MM.1S (cell line): ENCODE measurements at regions not wholly inside any gene's neighbourhood (a gene's known extent, or its start where the extent isn't known, plus 50 kb on each side); places are given as distances from the start of the nearest gene placed in this dataset.

ENCODE experiments used
- DNase-seq: peaks from one replicate; pipeline ENCODE4 v3.0.0-alpha.2; 2015
- H2AFZ ChIP-seq: fragments of 300-600 bp; sonication (generic); 2 replicates; pipeline ENCODE4 v1.6.0; 2016; ENCODE audit warnings: antibody characterized with exemption, low read length
- H3F3A ChIP-seq: fragments of 300-600 bp; sonication (generic); 2 replicates; pipeline ENCODE4 v1.6.1; 2016; ENCODE audit warnings: mild to moderate bottlenecking, antibody characterized with exemption, low read length, moderate library complexity, mixed read lengths; ENCODE audit not compliant: insufficient read depth
- H3K27ac ChIP-seq: fragments of 300-600 bp; sonication (generic); 2 replicates; pipeline ENCODE4 v1.5.1; 2016; ENCODE audit warnings: mild to moderate bottlenecking, low read length
- H3K27me3 ChIP-seq: fragments of 300-600 bp; sonication (generic); replicated peaks from 2 replicates; pipeline ENCODE4 v1.6.0; 2016; ENCODE audit warnings: low read length; ENCODE audit not compliant: insufficient read depth
- H3K36me3 ChIP-seq: fragments of 300-600 bp; sonication (generic); replicated peaks from 2 replicates; pipeline ENCODE4 v1.6.1; 2016; ENCODE audit warnings: mild to moderate bottlenecking, low read length, mixed read lengths; ENCODE audit not compliant: insufficient read depth
- H3K4me1 ChIP-seq: fragments of 300-600 bp; sonication (generic); 2 replicates; pipeline ENCODE4 v1.6.1; 2016; ENCODE audit warnings: low read length, mixed read lengths
- H3K4me2 ChIP-seq: fragments of 300-600 bp; sonication (generic); 2 replicates; pipeline ENCODE4 v1.6.0; 2016; ENCODE audit warnings: low read depth, low read length
- H3K4me3 ChIP-seq: fragments of 300-600 bp; sonication (generic); 2 replicates; pipeline ENCODE4 v1.5.1; 2016; ENCODE audit warnings: low read length, mixed read lengths
- H3K79me2 ChIP-seq: fragments of 300-600 bp; sonication (generic); 2 replicates; pipeline ENCODE4 v1.6.1; 2016; ENCODE audit warnings: mixed run types, low read length, mixed read lengths
- H3K9ac ChIP-seq: fragments of 300-600 bp; sonication (generic); 2 replicates; pipeline ENCODE4 v1.6.1; 2016; ENCODE audit warnings: low read length, mixed read lengths
- H3K9me2 ChIP-seq: fragments of 300-600 bp; sonication (generic); replicated peaks from 2 replicates; pipeline ENCODE4 v1.6.1; 2016; ENCODE audit warnings: mild to moderate bottlenecking, low read length, mixed read lengths; ENCODE audit not compliant: insufficient read depth
- H3K9me3 ChIP-seq: fragments of 300-600 bp; sonication (generic); replicated peaks from 2 replicates; pipeline ENCODE4 v1.6.1; 2016; ENCODE audit warnings: mild to moderate bottlenecking, low read length, mixed read lengths; ENCODE audit not compliant: insufficient read depth
- H4K20me1 ChIP-seq: fragments of 300-600 bp; sonication (generic); 2 replicates; pipeline ENCODE4 v1.6.1; 2016; ENCODE audit warnings: mild to moderate bottlenecking, low read length, moderate library complexity, mixed read lengths; ENCODE audit not compliant: insufficient read depth
- CTCF ChIP-seq: fragments of 300-600 bp; sonication (generic); IDR thresholded peaks from 2 replicates; pipeline ENCODE4 v1.5.1; 2016; ENCODE audit warnings: antibody characterized with exemption, low read length, mixed read lengths
- EZH2 ChIP-seq: fragments of 300-600 bp; sonication (generic); optimal IDR thresholded peaks from 2 replicates; pipeline ENCODE3; 2017; ENCODE audit warnings: low read depth, mild to moderate bottlenecking, antibody characterized with exemption, low read length, mixed read lengths
- EZH2phosphoT487 ChIP-seq: fragments of 300-600 bp; sonication (generic); IDR thresholded peaks from 2 replicates; pipeline ENCODE4 v1.6.1; 2018; ENCODE audit warnings: antibody characterized with exemption, low read length

GRCh38 chr1:60994369-60994768, 88.0 kb upstream of the NFIA start:
- no peak overlapping the region for H2AFZ ChIP-seq
- TF ChIP-seq CTCF (no peak), EZH2phosphoT487 (no peak), EZH2 (no peak)
- no peaks in the 10 kb centered on the region for H3K79me2 ChIP-seq
- H3K9me2 ChIP-seq, result no peaks in the 10 kb centered on the region
- H3K27me3 ChIP-seq, result no peaks in the 10 kb centered on the region
- no peak overlapping the region for H3K4me3 ChIP-seq
- no peaks in the 10 kb centered on the region for H3K4me1 ChIP-seq
- no peak for DNase-seq
- no peak overlapping the region for H3K4me2 ChIP-seq
- no peaks in the 10 kb centered on the region for H3F3A ChIP-seq
- H3K36me3 ChIP-seq, result no peaks in the 10 kb centered on the region
- no peak overlapping the region for H3K27ac ChIP-seq
- no peaks in the 10 kb centered on the region for H4K20me1 ChIP-seq
- H3K9me3 ChIP-seq, result no peaks in the 10 kb centered on the region
- no peak overlapping the region for H3K9ac ChIP-seq

DNA sequence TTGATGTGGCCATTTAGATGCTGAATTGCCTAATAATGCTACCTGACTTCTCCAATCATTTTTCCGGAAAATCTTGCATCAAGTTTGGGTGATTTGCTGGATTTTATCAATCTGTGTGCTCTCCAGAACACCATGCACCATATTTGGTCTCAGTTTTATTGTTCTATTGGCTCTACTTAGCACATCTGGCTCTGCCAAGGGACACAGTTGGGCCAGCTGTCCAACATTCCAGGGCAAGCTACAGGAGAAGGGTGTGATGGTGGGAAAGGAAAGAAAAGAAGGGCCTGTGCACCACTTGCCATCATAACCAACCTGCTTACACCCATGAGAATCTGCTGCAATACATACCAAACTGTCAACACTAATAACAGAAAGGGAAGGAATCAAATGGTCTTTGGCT, 90.2 kb upstream of the NFIA start:
- DNase-seq, result no peak

DNA sequence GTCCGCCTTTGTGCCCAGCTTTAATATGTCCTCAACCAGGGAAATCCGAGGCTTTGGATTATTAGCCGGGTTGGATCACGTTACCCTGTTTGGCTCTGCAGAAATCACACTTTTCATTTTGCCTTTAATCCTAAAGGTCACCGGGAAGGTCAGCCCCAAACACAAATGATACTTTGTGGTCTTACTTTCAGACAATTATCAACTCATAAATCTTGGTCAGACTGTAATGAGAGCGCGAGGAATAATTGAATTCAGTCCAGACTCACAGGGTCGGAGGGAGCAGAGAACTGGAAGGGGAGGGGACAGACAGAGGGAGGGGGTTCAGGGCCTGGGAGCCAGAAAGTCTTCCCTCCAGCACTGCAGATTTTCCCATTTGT, 91.7 kb upstream of the NFIA start:
- H3K4me1 ChIP-seq, result no peaks in the 10 kb centered on the region
- no peak overlapping the region for H3K9ac ChIP-seq
- no peak overlapping the region for H3K4me2 ChIP-seq
- H3K9me3 ChIP-seq, result no peaks in the 10 kb centered on the region
- H2AFZ ChIP-seq, result no peak overlapping the region
- H3K27ac ChIP-seq, result no peak overlapping the region
- H3K79me2 ChIP-seq, result no peaks in the 10 kb centered on the region
- no peaks in the 10 kb centered on the region for H3K9me2 ChIP-seq
- DNase-seq, result no peak
- TF ChIP-seq CTCF (no peak), EZH2phosphoT487 (no peak), EZH2 (no peak)
- no peaks in the 10 kb centered on the region for H3K27me3 ChIP-seq
- no peaks in the 10 kb centered on the region for H3F3A ChIP-seq
- no peaks in the 10 kb centered on the region for H4K20me1 ChIP-seq
- no peak overlapping the region for H3K4me3 ChIP-seq
- no peaks in the 10 kb centered on the region for H3K36me3 ChIP-seq

More for the DNA sequence above, 90.2 kb upstream of the NFIA start:
- no peaks in the 10 kb centered on the region for H3K4me1 ChIP-seq
- no peaks in the 10 kb centered on the region for H3K27me3 ChIP-seq
- no peaks in the 10 kb centered on the region for H3F3A ChIP-seq
- H2AFZ ChIP-seq, result no peak overlapping the region
- no peak overlapping the region for H3K4me3 ChIP-seq
- H3K36me3 ChIP-seq, result no peaks in the 10 kb centered on the region
- no peak overlapping the region for H3K27ac ChIP-seq
- TF ChIP-seq EZH2phosphoT487 (no peak), EZH2 (no peak), CTCF (no peak)
- no peak overlapping the region for H3K4me2 ChIP-seq
- H3K9me2 ChIP-seq, result no peaks in the 10 kb centered on the region
- H3K79me2 ChIP-seq, result no peaks in the 10 kb centered on the region
- no peaks in the 10 kb centered on the region for H3K9me3 ChIP-seq
- no peaks in the 10 kb centered on the region for H4K20me1 ChIP-seq
- H3K9ac ChIP-seq, result no peak overlapping the region
